Upper lobe of left lung (tissue), 4 donors: ENCODE measurements at regions not wholly inside any gene's neighbourhood (a gene's known extent, or its start where the extent isn't known, plus 50 kb on each side); places are given as distances from the start of the nearest gene placed in this dataset.

Source experiments
- EP300 ChIP-seq, 4 donors: sonication (generic); formaldehyde crosslinking; IDR thresholded peaks; one replicate each; pipeline ENCODE4 v1.5.1; 2017; ENCODE audit warnings: antibody characterized with exemption in 4 of 4, control low read depth in 2 of 4
- POLR2A ChIP-seq, 4 donors: fragments of 450-650 bp; IDR thresholded peaks; one replicate each; pipeline ENCODE4 v1.5.1; 2016 to 2017; ENCODE audit warnings: antibody characterized with exemption in 4 of 4, mild to moderate bottlenecking in 2 of 4
- POLR2AphosphoS5 ChIP-seq, 2 donors: sonication (generic); formaldehyde crosslinking; IDR thresholded peaks; one replicate each; pipeline ENCODE4 v1.5.1; 2017; ENCODE audit warnings: antibody characterized with exemption in 2 of 2

- no peak for TF ChIP-seq POLR2A (IDR thresholded peaks at IDR 0.05)
- TF ChIP-seq EP300 (IDR thresholded peaks at IDR 0.05) = no peak
- TF ChIP-seq POLR2AphosphoS5 (IDR thresholded peaks at IDR 0.05) = no peak
Measured at GRCh38 chr12:98446060-98446459, 69.3 kb upstream of the TMPO start.
